ENCODE measurements at regions not wholly inside any gene's neighbourhood (a gene's known extent, or its start where the extent isn't known, plus 50 kb on each side); places are given as distances from the start of the nearest gene placed in this dataset.
A peak's percentile ranks its signal among the peaks of the same experiment; 100 is the strongest.

- WGBS, 2 donors: 78 to 85% methylated on average over 3 of the region's 3 CpGs
- TF ChIP-seq, protein P1, sequence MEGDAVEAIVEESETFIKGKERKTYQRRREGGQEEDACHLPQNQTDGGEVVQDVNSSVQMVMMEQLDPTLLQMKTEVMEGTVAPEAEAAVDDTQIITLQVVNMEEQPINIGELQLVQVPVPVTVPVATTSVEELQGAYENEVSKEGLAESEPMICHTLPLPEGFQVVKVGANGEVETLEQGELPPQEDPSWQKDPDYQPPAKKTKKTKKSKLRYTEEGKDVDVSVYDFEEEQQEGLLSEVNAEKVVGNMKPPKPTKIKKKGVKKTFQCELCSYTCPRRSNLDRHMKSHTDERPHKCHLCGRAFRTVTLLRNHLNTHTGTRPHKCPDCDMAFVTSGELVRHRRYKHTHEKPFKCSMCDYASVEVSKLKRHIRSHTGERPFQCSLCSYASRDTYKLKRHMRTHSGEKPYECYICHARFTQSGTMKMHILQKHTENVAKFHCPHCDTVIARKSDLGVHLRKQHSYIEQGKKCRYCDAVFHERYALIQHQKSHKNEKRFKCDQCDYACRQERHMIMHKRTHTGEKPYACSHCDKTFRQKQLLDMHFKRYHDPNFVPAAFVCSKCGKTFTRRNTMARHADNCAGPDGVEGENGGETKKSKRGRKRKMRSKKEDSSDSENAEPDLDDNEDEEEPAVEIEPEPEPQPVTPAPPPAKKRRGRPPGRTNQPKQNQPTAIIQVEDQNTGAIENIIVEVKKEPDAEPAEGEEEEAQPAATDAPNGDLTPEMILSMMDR (IDR thresholded peaks at IDR 0.05; ENCODE audit: control extremely low read depth, extremely low read depth): no peak
- DNase-seq: peak in 2 of 3 donors; percentile 18 to 52
Measured at GRCh38 chr12:67761566-67761965, 113.0 kb downstream of the DYRK2 start.

DNA sequence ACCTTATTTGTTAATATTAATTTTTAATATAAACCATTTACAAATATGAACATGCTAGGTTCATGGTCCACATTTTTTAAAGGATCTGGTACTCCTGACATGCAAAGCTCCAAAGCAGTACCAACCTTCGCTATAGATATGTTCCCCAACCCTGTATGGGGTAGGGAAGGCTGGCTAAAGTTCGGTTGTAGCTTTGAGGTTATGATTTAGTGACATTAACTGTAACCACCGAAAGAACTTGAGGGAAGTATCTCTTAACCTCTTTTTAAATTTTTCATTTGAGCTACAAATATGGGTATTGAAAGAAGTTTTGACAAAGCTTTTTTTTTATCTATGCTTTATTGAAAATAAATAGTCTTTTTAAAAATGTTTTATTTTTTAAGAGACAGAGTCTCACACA is 115.5 kb downstream of the DYRK2 start:
- Histone ChIP-seq H3K9me3 (ENCODE audit: control insufficient read depth in 4 of 4, insufficient read depth in 3 of 4, low read length in 3 of 4) (no peaks in the 10 kb centered on the region), H3K36me3 (ENCODE audit: control insufficient read depth in 4 of 4, insufficient read depth in 4 of 4, low read length in 4 of 4) (no peaks in the 10 kb centered on the region), H3K4me1 (ENCODE audit: control insufficient read depth in 5 of 5, insufficient read depth in 5 of 5, low read length in 5 of 5) (no peaks in the 10 kb centered on the region), H3K27ac (ENCODE audit: low read depth in 1 of 2, low read length in 1 of 2) (no peak overlapping the region), H3K9ac (ENCODE audit: insufficient read depth in 1 of 2, low read length in 2 of 2) (no peak overlapping the region), H3K4me3 (no peak overlapping the region), H3K27me3 (ENCODE audit: control insufficient read depth in 3 of 3, insufficient read depth in 3 of 3, low read length in 2 of 3) (no peaks in the 10 kb centered on the region)
- no peak for ATAC-seq (ENCODE audit: insufficient read depth, low FRiP score)
- 79 to 81% methylated on average over 3 of the region's 3 CpGs for WGBS, 2 donors
- DNase-seq: no peak
- TF ChIP-seq, protein P1 (IDR thresholded peaks at IDR 0.05; ENCODE audit: control extremely low read depth, extremely low read depth): no peak

More at GRCh38 chr12:67761566-67761965, 113.0 kb downstream of the DYRK2 start:
- Histone ChIP-seq H3K9me3 (ENCODE audit: control insufficient read depth in 4 of 4, insufficient read depth in 3 of 4, low read length in 3 of 4) (no peaks in the 10 kb centered on the region), H3K4me1 (ENCODE audit: control insufficient read depth in 5 of 5, insufficient read depth in 5 of 5, low read length in 5 of 5) (no peaks in the 10 kb centered on the region), H3K27ac (ENCODE audit: low read depth in 1 of 2, low read length in 1 of 2) (no peak overlapping the region), H3K36me3 (ENCODE audit: control insufficient read depth in 4 of 4, insufficient read depth in 4 of 4, low read length in 4 of 4) (no peaks in the 10 kb centered on the region), H3K27me3 (ENCODE audit: control insufficient read depth in 3 of 3, insufficient read depth in 3 of 3, low read length in 2 of 3) (no peaks in the 10 kb centered on the region), H3K9ac (ENCODE audit: insufficient read depth in 1 of 2, low read length in 2 of 2) (no peak overlapping the region), H3K4me3 (no peak overlapping the region)
- ATAC-seq (ENCODE audit: insufficient read depth, low FRiP score): no peak

- H3K27me3 ChIP-seq (ENCODE audit: control insufficient read depth in 3 of 3, insufficient read depth in 3 of 3, low read length in 2 of 3): no peaks in the 10 kb centered on the region
- H3K27ac ChIP-seq (ENCODE audit: low read depth in 1 of 2, low read length in 1 of 2): no peak overlapping the region
- H3K4me3 ChIP-seq: no peak overlapping the region
- no peak overlapping the region for H3K9ac ChIP-seq (ENCODE audit: insufficient read depth in 1 of 2, low read length in 2 of 2)
- TF ChIP-seq, protein P1 (IDR thresholded peaks at IDR 0.05; ENCODE audit: control extremely low read depth, extremely low read depth): no peak
- no peaks in the 10 kb centered on the region for H3K36me3 ChIP-seq (ENCODE audit: control insufficient read depth in 4 of 4, insufficient read depth in 4 of 4, low read length in 4 of 4)
- WGBS, 2 donors: 91 to 92% methylated on average over 5 of the region's 5 CpGs
- ATAC-seq (ENCODE audit: insufficient read depth, low FRiP score) (no peak), DNase-seq (no peak)
- H3K4me1 ChIP-seq (ENCODE audit: control insufficient read depth in 5 of 5, insufficient read depth in 5 of 5, low read length in 5 of 5): no peaks in the 10 kb centered on the region
- H3K9me3 ChIP-seq (ENCODE audit: control insufficient read depth in 4 of 4, insufficient read depth in 3 of 4, low read length in 3 of 4): no peaks in the 10 kb centered on the region
Measured at GRCh38 chr12:67764946-67765619, 116.5 kb downstream of the DYRK2 start.
